DND-41 (cell line): ENCODE measurements at regions not wholly inside any gene's neighbourhood (a gene's known extent, or its start where the extent isn't known, plus 50 kb on each side); places are given as distances from the start of the nearest gene placed in this dataset.

ENCODE experiments used
- ATAC-seq: fragments of 200-7000 bp; cut with Tn5 transposase; 3 replicates; pipeline ENCODE4 v1.9.1; 2021; ENCODE audit warnings: low read depth; ENCODE audit not compliant: insufficient read depth
- DNase-seq: peaks from one replicate; pipeline ENCODE4 v3.0.0-alpha.2; 2020
- H2AFZ ChIP-seq: 2 replicates; pipeline ENCODE4 v1.6.0; 2012; ENCODE audit warnings: low read depth, low read length
- H3K27ac ChIP-seq: 2 replicates; pipeline ENCODE4 v1.5.1; 2012; ENCODE audit warnings: low read length, inconsistent platforms
- H3K27me3 ChIP-seq: fragments of 200-600 bp; sonication (generic); 2 replicates; pipeline ENCODE4 v1.6.0; 2012; ENCODE audit warnings: low read length, mild to moderate bottlenecking, inconsistent platforms; ENCODE audit not compliant: insufficient read depth, poor library complexity
- H3K36me3 ChIP-seq: 2 replicates; pipeline ENCODE4 v1.5.1; 2012; ENCODE audit warnings: low read length, inconsistent platforms; ENCODE audit not compliant: insufficient read depth
- H3K4me1 ChIP-seq: 2 replicates; pipeline ENCODE4 v1.5.1; 2012; ENCODE audit warnings: mild to moderate bottlenecking, low read length; ENCODE audit not compliant: insufficient read depth
- H3K4me2 ChIP-seq: 2 replicates; pipeline ENCODE4 v1.6.0; 2012; ENCODE audit warnings: mild to moderate bottlenecking, moderate library complexity, low read length, inconsistent platforms; ENCODE audit not compliant: insufficient read depth
- H3K4me3 ChIP-seq, 2 experiments: fragments of 200-600 bp in 1 of 2; shearing (Covaris generic) in 1 of 2; 2 replicates each; pipeline ENCODE4 v1.5.1; 2012 to 2016; ENCODE audit warnings: inconsistent platforms in 2 of 2, low read length in 2 of 2, mild to moderate bottlenecking in 2 of 2, low read depth in 1 of 2, moderate library complexity in 1 of 2
- H3K79me2 ChIP-seq: 2 replicates; pipeline ENCODE4 v1.6.0; 2012; ENCODE audit warnings: low read length, inconsistent platforms; ENCODE audit not compliant: insufficient read depth
- H3K9ac ChIP-seq: 2 replicates; pipeline ENCODE4 v1.6.0; 2012; ENCODE audit warnings: low read depth, mild to moderate bottlenecking, inconsistent platforms, low read length, moderate library complexity
- H3K9me3 ChIP-seq: 2 replicates; pipeline ENCODE4 v1.5.1; 2012; ENCODE audit warnings: low read length, moderate library complexity, mild to moderate bottlenecking, inconsistent platforms; ENCODE audit not compliant: insufficient read depth, severe bottlenecking
- H4K20me1 ChIP-seq: 2 replicates; pipeline ENCODE4 v1.6.0; 2012; ENCODE audit warnings: low read length; ENCODE audit not compliant: insufficient read depth
- CTCF ChIP-seq: IDR thresholded peaks from 2 replicates; pipeline ENCODE4 v1.5.1; 2012; ENCODE audit warnings: borderline replicate concordance, low read length, moderate library complexity, mild to moderate bottlenecking; ENCODE audit not compliant: poor library complexity, severe bottlenecking; ENCODE audit errors: extremely low read depth
- EZH2 ChIP-seq: IDR thresholded peaks from 3 replicates; pipeline ENCODE4 v1.6.1; 2012; ENCODE audit warnings: borderline replicate concordance, low read depth, mild to moderate bottlenecking, moderate library complexity, low read length, inconsistent platforms; ENCODE audit not compliant: severe bottlenecking

- Histone ChIP-seq H2AFZ (no peak overlapping the region), H3K27ac (no peak overlapping the region), H3K4me1 (no peaks in the 10 kb centered on the region), H3K4me2 (no peak overlapping the region), H3K4me3 (no peak overlapping the region), H3K9me3 (no peaks in the 10 kb centered on the region), H4K20me1 (no peaks in the 10 kb centered on the region), H3K9ac (no peak overlapping the region), H3K36me3 (no peaks in the 10 kb centered on the region), H3K27me3 (peaks cover 2% of the 10 kb centered on the region), H3K79me2 (no peaks in the 10 kb centered on the region)
- DNase-seq (no peak), ATAC-seq (no peak)
- TF ChIP-seq CTCF, result no peak
- no peak for TF ChIP-seq EZH2
Measured at GRCh38 chr2:225190987-225191386, 148.7 kb upstream of the DOCK10 start.

GRCh38 chr2:225184948-225185347, 142.7 kb upstream of the DOCK10 start:
- Histone ChIP-seq H3K4me3 (no peak overlapping the region), H3K9ac (no peak overlapping the region), H2AFZ (no peak overlapping the region), H3K4me2 (no peak overlapping the region), H3K27ac (no peak overlapping the region), H4K20me1 (no peaks in the 10 kb centered on the region), H3K79me2 (no peaks in the 10 kb centered on the region), H3K36me3 (no peaks in the 10 kb centered on the region), H3K27me3 (no peaks in the 10 kb centered on the region), H3K4me1 (no peaks in the 10 kb centered on the region), H3K9me3 (no peaks in the 10 kb centered on the region)
- DNase-seq (no peak), ATAC-seq (no peak)
- no peak for TF ChIP-seq CTCF
- no peak for TF ChIP-seq EZH2

GRCh38 chr2:225182126-225182525, 139.9 kb upstream of the DOCK10 start:
- H3K4me2 ChIP-seq, result no peak overlapping the region

More at GRCh38 chr2:225182126-225182525, 139.9 kb upstream of the DOCK10 start:
- H3K27me3 ChIP-seq, result no peaks in the 10 kb centered on the region
- no peaks in the 10 kb centered on the region for H3K79me2 ChIP-seq
- TF ChIP-seq CTCF (no peak), EZH2 (no peak)
- no peak overlapping the region for H2AFZ ChIP-seq
- no peaks in the 10 kb centered on the region for H4K20me1 ChIP-seq
- no peaks in the 10 kb centered on the region for H3K4me1 ChIP-seq
- ATAC-seq, result no peak
- H3K4me3 ChIP-seq, result no peak overlapping the region
- DNase-seq, result no peak
- H3K27ac ChIP-seq, result no peak overlapping the region
- no peaks in the 10 kb centered on the region for H3K9me3 ChIP-seq
- no peak overlapping the region for H3K9ac ChIP-seq
- H3K36me3 ChIP-seq, result no peaks in the 10 kb centered on the region
